GM12878 (cell line): ENCODE measurements at regions not wholly inside any gene's neighbourhood (a gene's known extent, or its start where the extent isn't known, plus 50 kb on each side); places are given as distances from the start of the nearest gene placed in this dataset.

Experiments used
- CHD1 ChIP-seq: IDR thresholded peaks from 2 replicates; pipeline ENCODE4 v1.6.1; 2012; ENCODE audit warnings: low read depth, low read length, improper control_type of control experiment
- EZH2 ChIP-seq: IDR thresholded peaks from 2 replicates; pipeline ENCODE4 v1.6.1; 2012; ENCODE audit warnings: low read depth, mild to moderate bottlenecking, control low read depth, inconsistent platforms, low read length, borderline replicate concordance; ENCODE audit not compliant: control insufficient read depth
- POLR2A ChIP-seq: IDR thresholded peaks from 2 replicates; pipeline ENCODE4 v1.6.1; 2011; ENCODE audit warnings: low read depth, mild to moderate bottlenecking, low read length
- YY1 ChIP-seq: IDR thresholded peaks from 2 replicates; pipeline ENCODE4 v1.6.1; 2011; ENCODE audit warnings: low read depth, mild to moderate bottlenecking, low read length
- ZNF687 ChIP-seq: fragments of 450-650 bp; IDR thresholded peaks from 2 replicates; pipeline ENCODE4 v1.6.1; 2017; ENCODE audit warnings: mild to moderate bottlenecking, moderate library complexity

- TF ChIP-seq POLR2A (no peak), EZH2 (no peak), YY1 (no peak), CHD1 (no peak), ZNF687 (no peak)
Observed at GRCh38 chr21:24093032-24093431, 1514.2 kb downstream of the MRPL39 start.
